CD4-positive, alpha-beta memory T cell (primary cell): ENCODE measurements at regions not wholly inside any gene's neighbourhood (a gene's known extent, or its start where the extent isn't known, plus 50 kb on each side); places are given as distances from the start of the nearest gene placed in this dataset.

Experiments used
- CTCF ChIA-PET: fragments of 350-600 bp; sonication (Branson Sonifier 250); formaldehyde crosslinking; loops from one replicate; lab custom pipeline; 2021; ENCODE audit warnings: inconsistent platforms; ENCODE audit not compliant: partially characterized antibody; lab: Charles Lee
- POLR2A ChIA-PET: fragments of 350-600 bp; sonication (Branson Sonifier 250); formaldehyde crosslinking; loops from one replicate; lab custom pipeline; 2021; ENCODE audit not compliant: partially characterized antibody; lab: Charles Lee
- DNase-seq, 5 donors: peaks; one replicate each; pipeline versions ENCODE4 v3.0.0 to v3.0.0-alpha.2; 2020 to 2022; ENCODE audit warnings: mixed read lengths in 1 of 5
- H3K27ac ChIP-seq: one replicate; pipeline ENCODE4 v1.7.0; 2013; ENCODE audit warnings: low read depth, low read length
- H3K27me3 ChIP-seq: 2 replicates; pipeline ENCODE4 v1.7.0; 2013; ENCODE audit warnings: mild to moderate bottlenecking, low read length, moderate library complexity; ENCODE audit not compliant: insufficient read depth
- H3K36me3 ChIP-seq: 2 replicates; pipeline ENCODE4 v1.7.0; 2013; ENCODE audit warnings: mild to moderate bottlenecking, low read length, moderate library complexity; ENCODE audit not compliant: insufficient read depth
- H3K4me1 ChIP-seq: 2 replicates; pipeline ENCODE4 v1.7.0; 2013; ENCODE audit warnings: mild to moderate bottlenecking, low read length, moderate library complexity; ENCODE audit not compliant: insufficient read depth
- H3K4me3 ChIP-seq, 2 donors: one replicate each; pipeline ENCODE4 v1.7.0; 2013; ENCODE audit warnings: low read length in 2 of 2, mild to moderate bottlenecking in 1 of 2
- H3K9me3 ChIP-seq, 2 donors: one replicate each; pipeline ENCODE4 v1.7.0; 2013; ENCODE audit warnings: low read length in 2 of 2, control low read depth in 1 of 2; ENCODE audit not compliant: control insufficient read depth in 1 of 2
- H3K27ac Mint-ChIP-seq, 7 donors: one replicate each; pipeline ENCODE4 v1.8.0; 2020 to 2021; ENCODE audit warnings: mixed read lengths in 7 of 7, mild to moderate bottlenecking in 6 of 7, inconsistent platforms in 3 of 7, moderate library complexity in 3 of 7
- H3K27me3 Mint-ChIP-seq, 2 donors: one replicate each; pipeline ENCODE4 v1.8.0; 2020 to 2021; ENCODE audit warnings: mixed read lengths in 2 of 2
- H3K36me3 Mint-ChIP-seq, 2 donors: one replicate each; pipeline ENCODE4 v1.8.0; 2020 to 2021; ENCODE audit warnings: mixed read lengths in 2 of 2, inconsistent platforms in 1 of 2, mild to moderate bottlenecking in 1 of 2
- H3K4me1 Mint-ChIP-seq, 4 donors: one replicate each; pipeline ENCODE4 v1.8.0; 2020 to 2021; ENCODE audit warnings: mixed read lengths in 4 of 4, mild to moderate bottlenecking in 1 of 4
- H3K4me3 Mint-ChIP-seq, 8 donors: one replicate each; pipeline ENCODE4 v1.8.0; 2020 to 2021; ENCODE audit warnings: mixed read lengths in 8 of 8, mild to moderate bottlenecking in 7 of 8, moderate library complexity in 6 of 8, inconsistent platforms in 3 of 8
- H3K9me3 Mint-ChIP-seq, 8 donors: one replicate each; pipeline ENCODE4 v1.8.0; 2020 to 2021; ENCODE audit warnings: mixed read lengths in 8 of 8, mild to moderate bottlenecking in 5 of 8, inconsistent platforms in 3 of 8, moderate library complexity in 1 of 8
- intact Hi-C: fragments of 100-400 bp; cut with micrococcal nuclease; formaldehyde crosslinking; loops from one replicate; pipeline ENCODE4 v1.15.1; 2023

- no peak overlapping the region for H3K4me3 ChIP-seq
- ChIA-PET POLR2A (no interaction called here), CTCF (no interaction called here)
- H3K27me3 Mint-ChIP-seq, result peaks cover 4 to 5% of the 10 kb centered on the region in 2 donors
- H3K27me3 ChIP-seq, result no peaks in the 10 kb centered on the region
- no peaks in the 10 kb centered on the region for H3K4me1 ChIP-seq
- no peaks in the 10 kb centered on the region for H3K4me1 Mint-ChIP-seq
- H3K36me3 Mint-ChIP-seq, result no peaks in the 10 kb centered on the region
- DNase-seq, result no peak
- H3K36me3 ChIP-seq, result no peaks in the 10 kb centered on the region
- peaks cover 0 to 2% (median 0%) of the 10 kb centered on the region in 8 donors for H3K9me3 Mint-ChIP-seq
- H3K4me3 Mint-ChIP-seq, result no peak overlapping the region
- intact Hi-C loops, result no loop called here
- H3K27ac Mint-ChIP-seq, result no peak overlapping the region
- no peak overlapping the region for H3K27ac ChIP-seq
- H3K9me3 ChIP-seq, result no peaks in the 10 kb centered on the region
These were observed 120.9 kb downstream of the UNC5CL start for GRCh38 chr6:40918040-40918651.

GRCh38 chr6:40917603-40918002, 121.4 kb downstream of the UNC5CL start:
- intact Hi-C loops, result no loop called here
- peaks cover 0 to 2% (median 0%) of the 10 kb centered on the region in 8 donors for H3K9me3 Mint-ChIP-seq
- Histone ChIP-seq H3K27me3 (no peaks in the 10 kb centered on the region), H3K27ac (no peak overlapping the region), H3K4me1 (no peaks in the 10 kb centered on the region), H3K9me3 (no peaks in the 10 kb centered on the region), H3K4me3 (no peak overlapping the region), H3K36me3 (no peaks in the 10 kb centered on the region)
- H3K4me3 Mint-ChIP-seq, result no peak overlapping the region
- CTCF ChIA-PET, result no interaction called here
- POLR2A ChIA-PET, result no interaction called here
- H3K27me3 Mint-ChIP-seq, result peaks cover 4 to 5% of the 10 kb centered on the region in 2 donors
- DNase-seq, result no peak
- no peaks in the 10 kb centered on the region for H3K4me1 Mint-ChIP-seq
- no peak overlapping the region for H3K27ac Mint-ChIP-seq
- no peaks in the 10 kb centered on the region for H3K36me3 Mint-ChIP-seq

GRCh38 chr6:40916845-40917244, 122.2 kb downstream of the UNC5CL start:
- ChIA-PET POLR2A (no interaction called here), CTCF (no interaction called here)
- no peaks in the 10 kb centered on the region for H3K4me1 ChIP-seq
- no peaks in the 10 kb centered on the region for H3K9me3 ChIP-seq
- intact Hi-C loops, result no loop called here
- no peaks in the 10 kb centered on the region for H3K27me3 ChIP-seq
- Mint-ChIP-seq H3K9me3 (peaks cover 0 to 2% (median 0%) of the 10 kb centered on the region in 8 donors), H3K4me3 (no peak overlapping the region), H3K36me3 (no peaks in the 10 kb centered on the region), H3K27me3 (peaks cover 4 to 5% of the 10 kb centered on the region in 2 donors), H3K4me1 (no peaks in the 10 kb centered on the region), H3K27ac (no peak overlapping the region)
- no peak overlapping the region for H3K27ac ChIP-seq
- H3K36me3 ChIP-seq, result no peaks in the 10 kb centered on the region
- DNase-seq, result no peak
- H3K4me3 ChIP-seq, result no peak overlapping the region

- H3K4me3 Mint-ChIP-seq, result no peak overlapping the region
- peaks cover 0 to 2% (median 0%) of the 10 kb centered on the region in 8 donors for H3K9me3 Mint-ChIP-seq
- ChIA-PET POLR2A (no interaction called here), CTCF (no interaction called here)
- intact Hi-C loops, result no loop called here
- Histone ChIP-seq H3K27me3 (no peaks in the 10 kb centered on the region), H3K36me3 (no peaks in the 10 kb centered on the region), H3K9me3 (no peaks in the 10 kb centered on the region), H3K27ac (no peak overlapping the region), H3K4me1 (no peaks in the 10 kb centered on the region), H3K4me3 (no peak overlapping the region)
- no peak overlapping the region for H3K27ac Mint-ChIP-seq
- no peak for DNase-seq
- peaks cover 4 to 9% of the 10 kb centered on the region in 2 donors for H3K27me3 Mint-ChIP-seq
- no peaks in the 10 kb centered on the region for H3K4me1 Mint-ChIP-seq
- no peaks in the 10 kb centered on the region for H3K36me3 Mint-ChIP-seq
These were observed 123.9 kb downstream of the UNC5CL start for GRCh38 chr6:40915165-40915564.

GRCh38 chr6:40914005-40914404, 125.0 kb downstream of the UNC5CL start:
- DNase-seq, result no peak
- Histone ChIP-seq H3K4me1 (no peaks in the 10 kb centered on the region), H3K4me3 (no peak overlapping the region), H3K27me3 (no peaks in the 10 kb centered on the region), H3K36me3 (no peaks in the 10 kb centered on the region), H3K9me3 (no peaks in the 10 kb centered on the region), H3K27ac (no peak overlapping the region)
- H3K4me1 Mint-ChIP-seq, result no peaks in the 10 kb centered on the region
- no peak overlapping the region for H3K27ac Mint-ChIP-seq
- POLR2A ChIA-PET, result no interaction called here
- peaks cover 4 to 9% of the 10 kb centered on the region in 2 donors for H3K27me3 Mint-ChIP-seq
- H3K36me3 Mint-ChIP-seq, result no peaks in the 10 kb centered on the region
- H3K4me3 Mint-ChIP-seq, result no peak overlapping the region
- H3K9me3 Mint-ChIP-seq, result peaks cover 0 to 2% (median 0%) of the 10 kb centered on the region in 8 donors
- intact Hi-C loops, result no loop called here
- CTCF ChIA-PET, result no interaction called here

GRCh38 chr6:40912158-40912946, 126.7 kb downstream of the UNC5CL start:
- no peak overlapping the region for H3K27ac Mint-ChIP-seq
- no peak for DNase-seq
- POLR2A ChIA-PET, result no interaction called here
- Histone ChIP-seq H3K9me3 (no peaks in the 10 kb centered on the region), H3K36me3 (no peaks in the 10 kb centered on the region), H3K4me3 (no peak overlapping the region), H3K27ac (no peak overlapping the region), H3K27me3 (no peaks in the 10 kb centered on the region), H3K4me1 (no peaks in the 10 kb centered on the region)
- no peak overlapping the region for H3K4me3 Mint-ChIP-seq
- CTCF ChIA-PET, result interaction anchor here (1.4 kb wide), 1 partner anchor 1046 kb away, joined by 5 read pairs; no protein-coding TSS in a partner anchor
- no peaks in the 10 kb centered on the region for H3K36me3 Mint-ChIP-seq
- intact Hi-C loops, result no loop called here
- H3K27me3 Mint-ChIP-seq, result peaks cover 3 to 5% of the 10 kb centered on the region in 2 donors
- no peaks in the 10 kb centered on the region for H3K4me1 Mint-ChIP-seq
- H3K9me3 Mint-ChIP-seq, result peaks cover 0 to 2% (median 0%) of the 10 kb centered on the region in 8 donors

- no peaks in the 10 kb centered on the region for H3K27me3 ChIP-seq
- ChIA-PET POLR2A (no interaction called here), CTCF (interaction anchor here (1.5 kb wide), 1 partner anchor 11 kb away, joined by 3 read pairs; no protein-coding TSS in a partner anchor)
- peaks cover 0 to 2% (median 0%) of the 10 kb centered on the region in 8 donors for H3K9me3 Mint-ChIP-seq
- no peak overlapping the region for H3K27ac ChIP-seq
- H3K36me3 Mint-ChIP-seq, result no peaks in the 10 kb centered on the region
- H3K4me1 Mint-ChIP-seq, result no peaks in the 10 kb centered on the region
- no peaks in the 10 kb centered on the region for H3K36me3 ChIP-seq
- no peak for DNase-seq
- peaks cover 0 to 3% of the 10 kb centered on the region in 2 donors for H3K27me3 Mint-ChIP-seq
- H3K4me1 ChIP-seq, result no peaks in the 10 kb centered on the region
- H3K4me3 Mint-ChIP-seq, result no peak overlapping the region
- H3K9me3 ChIP-seq, result no peaks in the 10 kb centered on the region
- H3K4me3 ChIP-seq, result no peak overlapping the region
- no peak overlapping the region for H3K27ac Mint-ChIP-seq
- intact Hi-C loops, result no loop called here
These were observed 128.6 kb downstream of the UNC5CL start for GRCh38 chr6:40910260-40910893.
